MM.1S (cell line): ENCODE measurements at regions not wholly inside any gene's neighbourhood (a gene's known extent, or its start where the extent isn't known, plus 50 kb on each side); places are given as distances from the start of the nearest gene placed in this dataset.

ENCODE experiments used
- DNase-seq: peaks from one replicate; pipeline ENCODE4 v3.0.0-alpha.2; 2015
- H2AFZ ChIP-seq: fragments of 300-600 bp; sonication (generic); 2 replicates; pipeline ENCODE4 v1.6.0; 2016; ENCODE audit warnings: antibody characterized with exemption, low read length
- H3F3A ChIP-seq: fragments of 300-600 bp; sonication (generic); 2 replicates; pipeline ENCODE4 v1.6.1; 2016; ENCODE audit warnings: mild to moderate bottlenecking, antibody characterized with exemption, low read length, moderate library complexity, mixed read lengths; ENCODE audit not compliant: insufficient read depth
- H3K27ac ChIP-seq: fragments of 300-600 bp; sonication (generic); 2 replicates; pipeline ENCODE4 v1.5.1; 2016; ENCODE audit warnings: mild to moderate bottlenecking, low read length
- H3K27me3 ChIP-seq: fragments of 300-600 bp; sonication (generic); replicated peaks from 2 replicates; pipeline ENCODE4 v1.6.0; 2016; ENCODE audit warnings: low read length; ENCODE audit not compliant: insufficient read depth
- H3K36me3 ChIP-seq: fragments of 300-600 bp; sonication (generic); replicated peaks from 2 replicates; pipeline ENCODE4 v1.6.1; 2016; ENCODE audit warnings: mild to moderate bottlenecking, low read length, mixed read lengths; ENCODE audit not compliant: insufficient read depth
- H3K4me1 ChIP-seq: fragments of 300-600 bp; sonication (generic); 2 replicates; pipeline ENCODE4 v1.6.1; 2016; ENCODE audit warnings: low read length, mixed read lengths
- H3K4me2 ChIP-seq: fragments of 300-600 bp; sonication (generic); 2 replicates; pipeline ENCODE4 v1.6.0; 2016; ENCODE audit warnings: low read depth, low read length
- H3K4me3 ChIP-seq: fragments of 300-600 bp; sonication (generic); 2 replicates; pipeline ENCODE4 v1.5.1; 2016; ENCODE audit warnings: low read length, mixed read lengths
- H3K79me2 ChIP-seq: fragments of 300-600 bp; sonication (generic); 2 replicates; pipeline ENCODE4 v1.6.1; 2016; ENCODE audit warnings: mixed run types, low read length, mixed read lengths
- H3K9ac ChIP-seq: fragments of 300-600 bp; sonication (generic); 2 replicates; pipeline ENCODE4 v1.6.1; 2016; ENCODE audit warnings: low read length, mixed read lengths
- H3K9me2 ChIP-seq: fragments of 300-600 bp; sonication (generic); replicated peaks from 2 replicates; pipeline ENCODE4 v1.6.1; 2016; ENCODE audit warnings: mild to moderate bottlenecking, low read length, mixed read lengths; ENCODE audit not compliant: insufficient read depth
- H3K9me3 ChIP-seq: fragments of 300-600 bp; sonication (generic); replicated peaks from 2 replicates; pipeline ENCODE4 v1.6.1; 2016; ENCODE audit warnings: mild to moderate bottlenecking, low read length, mixed read lengths; ENCODE audit not compliant: insufficient read depth
- H4K20me1 ChIP-seq: fragments of 300-600 bp; sonication (generic); 2 replicates; pipeline ENCODE4 v1.6.1; 2016; ENCODE audit warnings: mild to moderate bottlenecking, low read length, moderate library complexity, mixed read lengths; ENCODE audit not compliant: insufficient read depth
- CTCF ChIP-seq: fragments of 300-600 bp; sonication (generic); IDR thresholded peaks from 2 replicates; pipeline ENCODE4 v1.5.1; 2016; ENCODE audit warnings: antibody characterized with exemption, low read length, mixed read lengths
- EZH2 ChIP-seq: fragments of 300-600 bp; sonication (generic); optimal IDR thresholded peaks from 2 replicates; pipeline ENCODE3; 2017; ENCODE audit warnings: low read depth, mild to moderate bottlenecking, antibody characterized with exemption, low read length, mixed read lengths
- EZH2phosphoT487 ChIP-seq: fragments of 300-600 bp; sonication (generic); IDR thresholded peaks from 2 replicates; pipeline ENCODE4 v1.6.1; 2018; ENCODE audit warnings: antibody characterized with exemption, low read length

DNA sequence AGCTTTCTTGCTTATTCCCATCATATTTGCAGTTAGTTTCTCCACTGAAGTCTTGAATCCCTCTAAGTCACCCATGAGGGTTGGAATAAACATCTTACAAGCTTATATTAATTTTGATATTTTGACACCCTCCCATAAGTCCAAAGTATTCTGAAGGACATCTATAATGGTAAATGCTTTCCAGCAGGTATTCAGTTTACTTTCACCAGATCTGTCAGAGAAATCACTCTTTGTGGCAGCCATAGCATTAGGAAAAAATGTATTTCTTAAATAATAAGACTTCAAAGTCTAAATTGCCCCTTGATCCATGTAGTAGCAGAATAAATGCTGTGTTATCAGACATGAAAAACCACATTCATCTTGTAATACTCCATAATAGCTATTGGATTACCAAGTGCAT, 1371.7 kb upstream of the PABPC4L start:
- Histone ChIP-seq H4K20me1 (no peaks in the 10 kb centered on the region), H3K36me3 (no peaks in the 10 kb centered on the region), H3K27me3 (no peaks in the 10 kb centered on the region), H3K4me1 (no peaks in the 10 kb centered on the region), H2AFZ (no peak overlapping the region), H3K79me2 (no peaks in the 10 kb centered on the region), H3K27ac (no peak overlapping the region), H3K9ac (no peak overlapping the region), H3K4me2 (no peak overlapping the region), H3K9me2 (no peaks in the 10 kb centered on the region), H3K4me3 (no peak overlapping the region), H3K9me3 (no peaks in the 10 kb centered on the region), H3F3A (no peaks in the 10 kb centered on the region)
- TF ChIP-seq EZH2 (no peak), EZH2phosphoT487 (no peak), CTCF (no peak)
- no peak for DNase-seq

DNA sequence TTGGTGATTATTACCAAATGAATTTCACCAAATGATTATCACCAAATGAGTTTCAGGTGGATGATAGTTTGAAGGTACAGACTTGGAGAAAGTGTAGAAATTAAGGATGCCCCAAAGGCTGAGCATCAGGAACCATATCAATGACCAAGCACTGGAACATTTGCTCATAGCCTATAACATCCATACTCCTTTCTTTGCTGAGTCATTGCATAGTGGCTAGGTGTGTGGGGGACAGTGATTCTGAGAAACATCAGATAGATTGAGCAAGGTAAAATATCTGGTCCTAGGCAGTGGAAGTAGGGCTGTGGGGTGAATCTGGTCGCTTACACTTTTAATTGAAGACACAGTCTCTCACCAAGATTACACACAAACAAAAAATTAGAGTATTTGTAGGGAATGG, 1362.5 kb upstream of the PABPC4L start:
- Histone ChIP-seq H3F3A (no peaks in the 10 kb centered on the region), H3K4me2 (no peak overlapping the region), H3K9ac (no peak overlapping the region), H2AFZ (no peak overlapping the region), H3K9me2 (no peaks in the 10 kb centered on the region), H3K9me3 (no peaks in the 10 kb centered on the region), H3K4me1 (no peaks in the 10 kb centered on the region), H3K79me2 (no peaks in the 10 kb centered on the region), H3K4me3 (no peak overlapping the region), H3K27me3 (no peaks in the 10 kb centered on the region), H3K36me3 (no peaks in the 10 kb centered on the region), H4K20me1 (no peaks in the 10 kb centered on the region), H3K27ac (no peak overlapping the region)
- no peak for TF ChIP-seq CTCF
- TF ChIP-seq EZH2: no peak
- no peak for TF ChIP-seq EZH2phosphoT487
- DNase-seq: no peak

DNA sequence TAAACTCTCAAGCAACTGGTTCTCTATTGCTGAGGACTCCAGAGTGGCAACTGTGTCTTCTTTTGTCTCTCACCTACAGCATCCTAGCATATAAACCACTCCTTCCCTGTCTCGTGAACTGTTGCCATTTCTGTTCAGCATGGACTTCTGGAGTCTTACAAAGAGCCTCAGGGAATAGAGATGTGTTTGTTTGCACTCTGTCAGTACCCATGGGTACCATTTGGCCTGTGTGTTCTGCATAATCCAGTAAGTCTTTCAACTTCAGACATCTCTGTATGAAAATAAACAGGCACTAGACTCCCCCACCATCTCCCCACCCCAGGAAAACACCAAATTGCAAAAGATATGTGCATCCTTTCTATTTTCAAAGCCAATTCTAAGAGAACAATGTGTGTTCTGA, 1351.6 kb upstream of the PABPC4L start:
- no peaks in the 10 kb centered on the region for H3K9me3 ChIP-seq
- no peak overlapping the region for H3K9ac ChIP-seq
- H3K4me1 ChIP-seq: no peaks in the 10 kb centered on the region
- no peaks in the 10 kb centered on the region for H3F3A ChIP-seq
- no peak overlapping the region for H2AFZ ChIP-seq
- TF ChIP-seq EZH2 (no peak), EZH2phosphoT487 (no peak), CTCF (no peak)
- H3K27ac ChIP-seq: no peak overlapping the region
- H3K9me2 ChIP-seq: no peaks in the 10 kb centered on the region
- H3K4me3 ChIP-seq: no peak overlapping the region
- no peaks in the 10 kb centered on the region for H3K79me2 ChIP-seq
- DNase-seq: no peak
- H3K27me3 ChIP-seq: no peaks in the 10 kb centered on the region
- H3K36me3 ChIP-seq: no peaks in the 10 kb centered on the region
- H4K20me1 ChIP-seq: no peaks in the 10 kb centered on the region
- no peak overlapping the region for H3K4me2 ChIP-seq
